H9 (cell line): ENCODE measurements at regions not wholly inside any gene's neighbourhood (a gene's known extent, or its start where the extent isn't known, plus 50 kb on each side); places are given as distances from the start of the nearest gene placed in this dataset.

Source experiments
- DNase-seq: peaks from one replicate; pipeline ENCODE4 v3.0.0-alpha.2; 2017
- H2AFZ ChIP-seq: one replicate; pipeline ENCODE4 v1.6.1; 2013; ENCODE audit warnings: mild to moderate bottlenecking, low read length, control low read depth, moderate library complexity
- H2AK5ac ChIP-seq: 2 replicates; pipeline ENCODE4 v1.6.1; 2013; ENCODE audit warnings: low read length, control low read depth, mixed read lengths; ENCODE audit not compliant: insufficient read length
- H2BK120ac ChIP-seq: one replicate; pipeline ENCODE4 v1.6.1; 2013; ENCODE audit warnings: low read depth, mild to moderate bottlenecking, low read length, control low read depth, inconsistent platforms; ENCODE audit not compliant: poor library complexity, severe bottlenecking
- H2BK12ac ChIP-seq: 2 replicates; pipeline ENCODE4 v1.6.1; 2013; ENCODE audit warnings: low read length, control low read depth, mixed read lengths, low read depth; ENCODE audit not compliant: insufficient read length
- H2BK15ac ChIP-seq: 2 replicates; pipeline ENCODE4 v1.6.1; 2013; ENCODE audit warnings: low read depth, low read length, control low read depth
- H2BK20ac ChIP-seq: one replicate; pipeline ENCODE4 v1.6.1; 2013; ENCODE audit warnings: low read depth, mild to moderate bottlenecking, low read length, control low read depth, inconsistent platforms; ENCODE audit not compliant: poor library complexity, severe bottlenecking
- H2BK5ac ChIP-seq: 2 replicates; pipeline ENCODE4 v1.6.1; 2013; ENCODE audit warnings: low read length, control low read depth, mixed read lengths; ENCODE audit not compliant: insufficient read length
- H3K14ac ChIP-seq: 2 replicates; pipeline ENCODE4 v1.6.1; 2013; ENCODE audit warnings: low read length, control low read depth; ENCODE audit not compliant: insufficient read depth
- H3K18ac ChIP-seq: 2 replicates; pipeline ENCODE4 v1.6.1; 2013; ENCODE audit warnings: low read depth, mild to moderate bottlenecking, mixed read lengths, low read length, control low read depth; ENCODE audit not compliant: insufficient read length
- H3K23ac ChIP-seq: 2 replicates; pipeline ENCODE4 v1.6.1; 2013; ENCODE audit warnings: low read length, control low read depth, mixed read lengths, low read depth; ENCODE audit not compliant: insufficient read length
- H3K23me2 ChIP-seq: 2 replicates; pipeline ENCODE4 v1.6.1; 2013; ENCODE audit warnings: low read depth, mild to moderate bottlenecking, mixed read lengths, low read length, control low read depth; ENCODE audit not compliant: insufficient read length, poor library complexity, severe bottlenecking
- H3K27ac ChIP-seq: 2 replicates; pipeline ENCODE4 v1.5.1; 2013; ENCODE audit warnings: low read length, control low read depth, mixed read lengths, low read depth; ENCODE audit not compliant: insufficient read length
- H3K27me3 ChIP-seq: 2 replicates; pipeline ENCODE4 v1.6.1; 2013; ENCODE audit warnings: low read length, control low read depth, inconsistent platforms; ENCODE audit not compliant: insufficient read depth
- H3K4ac ChIP-seq: 2 replicates; pipeline ENCODE4 v1.6.1; 2013; ENCODE audit warnings: low read depth, mild to moderate bottlenecking, control low read depth, inconsistent platforms, low read length, moderate library complexity
- H3K4me1 ChIP-seq: 2 replicates; pipeline ENCODE4 v1.6.1; 2013; ENCODE audit warnings: low read length, control low read depth, inconsistent platforms; ENCODE audit not compliant: insufficient read depth
- H3K4me2 ChIP-seq: 2 replicates; pipeline ENCODE4 v1.6.1; 2013; ENCODE audit warnings: low read length, control low read depth, mixed read lengths; ENCODE audit not compliant: insufficient read length, insufficient read depth
- H3K56ac ChIP-seq: 2 replicates; pipeline ENCODE4 v1.6.1; 2013; ENCODE audit warnings: low read depth, mild to moderate bottlenecking, mixed read lengths, low read length, control low read depth; ENCODE audit not compliant: insufficient read length
- H3K79me1 ChIP-seq: 2 replicates; pipeline ENCODE4 v1.6.1; 2013; ENCODE audit warnings: low read depth, mild to moderate bottlenecking, moderate library complexity, low read length, control low read depth, inconsistent platforms; ENCODE audit not compliant: insufficient read depth, poor library complexity, severe bottlenecking
- H3K79me2 ChIP-seq: 2 replicates; pipeline ENCODE4 v1.6.1; 2013; ENCODE audit warnings: low read length, control low read depth, inconsistent platforms; ENCODE audit not compliant: insufficient read depth
- H3K9ac ChIP-seq: 2 replicates; pipeline ENCODE4 v1.6.1; 2013; ENCODE audit warnings: low read length, control low read depth, mixed read lengths; ENCODE audit not compliant: insufficient read length; ENCODE audit errors: extremely low read depth
- H3K9me3 ChIP-seq: one replicate; pipeline ENCODE4 v1.6.1; 2013; ENCODE audit warnings: low read depth, low read length, inconsistent platforms; ENCODE audit not compliant: control insufficient read depth
- H3T11ph ChIP-seq: one replicate; pipeline ENCODE4 v1.6.1; 2013; ENCODE audit warnings: mild to moderate bottlenecking, low read length, control low read depth, inconsistent platforms
- H4K20me1 ChIP-seq: one replicate; pipeline ENCODE4 v1.6.1; 2013; ENCODE audit not compliant: control insufficient read depth, insufficient read length, insufficient read depth
- H4K5ac ChIP-seq: 2 replicates; pipeline ENCODE4 v1.6.1; 2013; ENCODE audit warnings: low read depth, mild to moderate bottlenecking, mixed read lengths, low read length, control low read depth; ENCODE audit not compliant: insufficient read length
- H4K8ac ChIP-seq: replicated peaks from 2 replicates; pipeline ENCODE4 v1.6.1; 2013; ENCODE audit warnings: low read length, control low read depth, mixed read lengths, low read depth; ENCODE audit not compliant: insufficient read length
- H4K91ac ChIP-seq: 2 replicates; pipeline ENCODE4 v1.6.1; 2013; ENCODE audit warnings: low read depth, mild to moderate bottlenecking, moderate library complexity, mixed read lengths, low read length, control low read depth; ENCODE audit not compliant: insufficient read length
- H3K27ac Mint-ChIP-seq, 3 experiments: 2 replicates in 2 of 3; 3 replicates in 1 of 3; pipeline ENCODE4 v1.8.0; 2020 to 2021; ENCODE audit warnings: mixed read lengths in 3 of 3, mild to moderate bottlenecking in 1 of 3, moderate library complexity in 1 of 3
- H3K27me3 Mint-ChIP-seq: 2 replicates; pipeline ENCODE4 v1.8.0; 2021; ENCODE audit warnings: low read depth, mild to moderate bottlenecking, moderate library complexity, mixed read lengths
- H3K36me3 Mint-ChIP-seq, 3 experiments: 2 replicates in 2 of 3; 3 replicates in 1 of 3; pipeline ENCODE4 v1.8.0; 2020 to 2021; ENCODE audit warnings: low read depth in 3 of 3, mixed read lengths in 3 of 3; ENCODE audit not compliant: insufficient read depth in 1 of 3
- H3K4me1 Mint-ChIP-seq, 2 experiments: 2 replicates each; pipeline ENCODE4 v1.8.0; 2020; ENCODE audit warnings: mixed read lengths in 2 of 2
- H3K4me3 Mint-ChIP-seq, 2 experiments: 2 replicates in 1 of 2; 3 replicates in 1 of 2; pipeline ENCODE4 v1.8.0; 2020 to 2021; ENCODE audit warnings: mild to moderate bottlenecking in 2 of 2, mixed read lengths in 2 of 2, moderate library complexity in 1 of 2
- H3K9me3 Mint-ChIP-seq, 2 experiments: 2 replicates in 1 of 2; 3 replicates in 1 of 2; pipeline ENCODE4 v1.8.0; 2020; ENCODE audit warnings: mild to moderate bottlenecking in 2 of 2, mixed read lengths in 2 of 2, moderate library complexity in 1 of 2
- CTCF ChIP-seq: fragments of 200-600 bp; sonication (generic); conservative IDR thresholded peaks from 3 replicates; pipeline ENCODE4 v1.8.0; 2021; ENCODE audit warnings: antibody characterized with exemption, mild to moderate bottlenecking
- WGBS: extraction: QIAGEN DNeasy Blood & Tissue Kit; methylation state at CpG from one replicate; pipeline ENCODE4 v1.1.7; 2013; ENCODE audit warnings: missing lambda C conversion rate, low lambda C conversion rate, mixed read lengths; ENCODE audit not compliant: insufficient read length; ENCODE audit errors: extremely low coverage; 5-methylcytosine and 5-hydroxymethylcytosine counted together

- H3K27ac Mint-ChIP-seq, result no peak overlapping the region
- H3K4me1 ChIP-seq, result no peaks in the 10 kb centered on the region; the same call in 1 of the 2 replicates
- H3K79me2 ChIP-seq, result no peaks in the 10 kb centered on the region
- no peak overlapping the region for H3K18ac ChIP-seq
- H4K8ac ChIP-seq, result no peak overlapping the region
- no peaks in the 10 kb centered on the region for H3K23me2 ChIP-seq
- H2AFZ ChIP-seq, result no peak overlapping the region
- no peaks in the 10 kb centered on the region for H3K79me1 ChIP-seq
- WGBS, result no CpG with 5 or more reads among the region's 6 CpGs
- DNase-seq, result no peak
- no peak overlapping the region for H3K23ac ChIP-seq
- no peaks in the 10 kb centered on the region for H3K9me3 ChIP-seq
- H3K4me2 ChIP-seq, result no peak overlapping the region
- H3K9me3 Mint-ChIP-seq, result peaks cover 16 to 19% of the 10 kb centered on the region in 2 experiments
- no peak overlapping the region for H2BK15ac ChIP-seq
- no peak overlapping the region for H2BK20ac ChIP-seq
- H3K9ac ChIP-seq, result no peak overlapping the region
- H4K5ac ChIP-seq, result no peak overlapping the region
- no peak overlapping the region for H3K4me3 Mint-ChIP-seq
- peaks cover 3 to 4% of the 10 kb centered on the region in 2 experiments; a peak in 3 of 4 replicates for H3K4me1 Mint-ChIP-seq
- no peak overlapping the region for H3K56ac ChIP-seq
- no peak overlapping the region for H2BK5ac ChIP-seq
- no peak overlapping the region for H4K91ac ChIP-seq
- H3K36me3 Mint-ChIP-seq, result peaks cover 3 to 23% (median 3%) of the 10 kb centered on the region in 3 experiments; a peak in 5 of 7 replicates
- H3T11ph ChIP-seq, result no peak overlapping the region
- no peak overlapping the region for H3K27ac ChIP-seq
- no peak overlapping the region for H3K14ac ChIP-seq
- no peaks in the 10 kb centered on the region for H3K27me3 ChIP-seq
- H2BK120ac ChIP-seq, result no peak overlapping the region
- no peak overlapping the region for H2AK5ac ChIP-seq
- H3K27me3 Mint-ChIP-seq, result peaks cover 10% of the 10 kb centered on the region
- no peaks in the 10 kb centered on the region for H4K20me1 ChIP-seq
- no peak overlapping the region for H2BK12ac ChIP-seq
- no peak for TF ChIP-seq CTCF
- H3K4ac ChIP-seq, result no peak overlapping the region
Measured at GRCh38 chr6:167541544-167541943, 216.7 kb downstream of the TTLL2 start.
